Osteocyte (in vitro differentiated cells): ENCODE measurements at regions not wholly inside any gene's neighbourhood (a gene's known extent, or its start where the extent isn't known, plus 50 kb on each side); places are given as distances from the start of the nearest gene placed in this dataset.

Experiments used
- DNase-seq: peaks from one replicate; pipeline ENCODE4 v3.0.0; 2021; ENCODE audit warnings: mixed read lengths; ENCODE audit not compliant: unreplicated experiment; ENCODE audit errors: extremely low spot score
- H3K27ac Mint-ChIP-seq: one replicate; pipeline ENCODE4 v1.8.0; 2021; ENCODE audit warnings: mild to moderate bottlenecking, mixed read lengths; ENCODE audit not compliant: unreplicated experiment
- H3K27me3 Mint-ChIP-seq: one replicate; pipeline ENCODE4 v1.8.0; 2021; ENCODE audit warnings: mixed read lengths; ENCODE audit not compliant: unreplicated experiment
- H3K36me3 Mint-ChIP-seq: one replicate; pipeline ENCODE4 v1.8.0; 2021; ENCODE audit warnings: mixed read lengths; ENCODE audit not compliant: unreplicated experiment
- H3K4me1 Mint-ChIP-seq: one replicate; pipeline ENCODE4 v1.8.0; 2021; ENCODE audit warnings: mixed read lengths; ENCODE audit not compliant: unreplicated experiment
- H3K4me3 Mint-ChIP-seq: one replicate; pipeline ENCODE4 v1.8.0; 2021; ENCODE audit warnings: mild to moderate bottlenecking, moderate library complexity, mixed read lengths; ENCODE audit not compliant: unreplicated experiment
- H3K9me3 Mint-ChIP-seq: one replicate; pipeline ENCODE4 v1.8.0; 2021; ENCODE audit warnings: mixed read lengths; ENCODE audit not compliant: unreplicated experiment
- TF ChIP-seq, protein P1 (sequence below): fragments of 200-600 bp; sonication (generic); IDR thresholded peaks from 2 replicates; pipeline ENCODE4 v1.5.0; 2021; ENCODE audit warnings: antibody characterized with exemption, mild to moderate bottlenecking, moderate library complexity

DNA sequence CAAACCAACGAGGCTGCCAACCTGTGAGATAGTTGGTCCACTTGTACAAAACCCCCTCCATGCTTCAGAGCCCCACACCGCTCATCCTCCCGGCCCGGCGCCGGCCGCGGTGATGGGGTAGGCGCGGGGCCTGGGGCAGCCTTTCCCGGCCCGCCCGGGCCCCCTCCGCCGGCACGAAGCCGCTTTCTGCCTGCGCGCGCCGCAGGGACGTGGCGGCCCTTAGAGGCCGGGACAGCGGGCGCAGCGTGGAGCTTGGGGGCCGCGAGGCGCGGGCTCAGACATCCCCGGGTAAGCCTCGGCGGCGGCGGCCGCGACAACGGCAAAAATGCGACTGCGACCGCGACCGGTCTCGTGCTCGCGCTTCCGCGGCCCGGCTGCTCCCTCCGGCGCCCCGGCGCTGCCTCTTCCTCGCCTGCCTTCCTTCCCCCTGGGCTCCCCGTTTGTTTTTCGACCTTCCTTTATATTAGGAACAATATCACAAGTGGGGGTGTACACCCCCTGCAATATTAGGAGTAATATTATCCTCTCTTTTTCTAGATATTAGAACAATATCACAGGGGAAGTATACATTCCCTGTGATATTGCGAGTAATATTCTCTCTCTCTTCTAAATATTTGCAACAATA is 53.9 kb upstream of the CEACAM21 start:
- H3K27ac Mint-ChIP-seq = no peak overlapping the region
- peaks cover 36% of the 10 kb centered on the region for H3K27me3 Mint-ChIP-seq
- H3K36me3 Mint-ChIP-seq = no peaks in the 10 kb centered on the region
- no peak overlapping the region for H3K4me3 Mint-ChIP-seq
- TF ChIP-seq, protein P1, sequence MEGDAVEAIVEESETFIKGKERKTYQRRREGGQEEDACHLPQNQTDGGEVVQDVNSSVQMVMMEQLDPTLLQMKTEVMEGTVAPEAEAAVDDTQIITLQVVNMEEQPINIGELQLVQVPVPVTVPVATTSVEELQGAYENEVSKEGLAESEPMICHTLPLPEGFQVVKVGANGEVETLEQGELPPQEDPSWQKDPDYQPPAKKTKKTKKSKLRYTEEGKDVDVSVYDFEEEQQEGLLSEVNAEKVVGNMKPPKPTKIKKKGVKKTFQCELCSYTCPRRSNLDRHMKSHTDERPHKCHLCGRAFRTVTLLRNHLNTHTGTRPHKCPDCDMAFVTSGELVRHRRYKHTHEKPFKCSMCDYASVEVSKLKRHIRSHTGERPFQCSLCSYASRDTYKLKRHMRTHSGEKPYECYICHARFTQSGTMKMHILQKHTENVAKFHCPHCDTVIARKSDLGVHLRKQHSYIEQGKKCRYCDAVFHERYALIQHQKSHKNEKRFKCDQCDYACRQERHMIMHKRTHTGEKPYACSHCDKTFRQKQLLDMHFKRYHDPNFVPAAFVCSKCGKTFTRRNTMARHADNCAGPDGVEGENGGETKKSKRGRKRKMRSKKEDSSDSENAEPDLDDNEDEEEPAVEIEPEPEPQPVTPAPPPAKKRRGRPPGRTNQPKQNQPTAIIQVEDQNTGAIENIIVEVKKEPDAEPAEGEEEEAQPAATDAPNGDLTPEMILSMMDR = no peak
- DNase-seq = no peak
- H3K4me1 Mint-ChIP-seq = no peaks in the 10 kb centered on the region
- no peaks in the 10 kb centered on the region for H3K9me3 Mint-ChIP-seq

DNA sequence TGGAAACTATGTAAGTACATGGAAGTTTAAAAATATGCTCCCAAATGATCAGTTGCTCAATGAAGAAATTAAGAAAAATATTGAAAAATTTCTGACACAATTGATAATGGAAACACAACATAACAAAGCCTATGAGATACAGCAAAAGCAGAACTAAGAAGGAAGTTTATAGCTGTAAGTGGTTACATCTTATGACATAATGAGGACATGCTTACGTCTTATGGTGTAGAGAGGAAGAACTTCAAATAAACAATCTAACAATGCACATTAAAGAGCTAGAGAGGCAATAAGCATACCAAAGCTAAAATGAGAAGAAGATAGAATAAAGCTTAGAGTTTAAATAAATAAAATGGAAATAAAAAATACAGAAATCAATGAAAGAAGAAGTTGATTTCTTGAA is 50.0 kb upstream of the CEACAM21 start:
- Mint-ChIP-seq H3K4me3 (no peak overlapping the region), H3K36me3 (no peaks in the 10 kb centered on the region), H3K4me1 (no peaks in the 10 kb centered on the region), H3K9me3 (no peaks in the 10 kb centered on the region), H3K27ac (no peak overlapping the region), H3K27me3 (peaks cover 37% of the 10 kb centered on the region)
- TF ChIP-seq, protein P1 = no peak
- no peak for DNase-seq
